Liver (tissue), 8 donors: ENCODE measurements at regions not wholly inside any gene's neighbourhood (a gene's known extent, or its start where the extent isn't known, plus 50 kb on each side); places are given as distances from the start of the nearest gene placed in this dataset.

ENCODE experiments used
- DNase-seq: peaks from one replicate; pipeline ENCODE4 v3.0.0-alpha.2; 2017; ENCODE audit warnings: low spot score
- H3K27ac ChIP-seq, 2 donors: one replicate each; pipeline ENCODE4 v1.7.0; 2013; ENCODE audit warnings: inconsistent platforms in 2 of 2, low read length in 2 of 2, control low read depth in 1 of 2, low read depth in 1 of 2, mild to moderate bottlenecking in 1 of 2
- H3K27me3 ChIP-seq, 4 donors: one replicate each; pipeline versions ENCODE4 v1.6.1 to v1.7.0; 2013; ENCODE audit warnings: low read length in 3 of 4, inconsistent platforms in 1 of 4, mild to moderate bottlenecking in 1 of 4, moderate library complexity in 1 of 4; ENCODE audit not compliant: control insufficient read depth in 4 of 4, insufficient read depth in 4 of 4
- H3K36me3 ChIP-seq, 4 donors: one replicate each; pipeline versions ENCODE4 v1.6.1 to v1.7.0; 2013; ENCODE audit warnings: low read length in 3 of 4, mild to moderate bottlenecking in 3 of 4, low read depth in 1 of 4, moderate library complexity in 1 of 4; ENCODE audit not compliant: control insufficient read depth in 4 of 4, insufficient read depth in 3 of 4
- H3K4me1 ChIP-seq, 4 donors: one replicate each; pipeline versions ENCODE4 v1.6.1 to v1.7.0; 2013; ENCODE audit warnings: low read length in 3 of 4, mild to moderate bottlenecking in 3 of 4, moderate library complexity in 1 of 4; ENCODE audit not compliant: control insufficient read depth in 4 of 4, insufficient read depth in 4 of 4
- H3K4me3 ChIP-seq, 3 donors: one replicate each; pipeline versions ENCODE4 v1.6.1 to v1.7.0; 2013; ENCODE audit warnings: low read length in 3 of 3, control low read depth in 1 of 3, low read depth in 1 of 3, mild to moderate bottlenecking in 1 of 3
- H3K9ac ChIP-seq, 2 donors: one replicate each; pipeline ENCODE4 v1.7.0; 2013; ENCODE audit warnings: low read length in 2 of 2, mild to moderate bottlenecking in 2 of 2, moderate library complexity in 2 of 2, control low read depth in 1 of 2, low read depth in 1 of 2
- H3K9me3 ChIP-seq, 4 donors: one replicate each; pipeline versions ENCODE4 v1.6.1 to v1.7.0; 2013; ENCODE audit warnings: low read length in 3 of 4; ENCODE audit not compliant: control insufficient read depth in 4 of 4
- EGR1 ChIP-seq, 2 donors: IDR thresholded peaks; 2 replicates each; pipeline ENCODE4 v1.6.1; 2016 to 2018; ENCODE audit warnings: antibody characterized with exemption in 2 of 2, low read depth in 2 of 2
- FOXA1 ChIP-seq: IDR thresholded peaks from 2 replicates; pipeline ENCODE4 v1.6.1; 2016; ENCODE audit warnings: antibody characterized with exemption
- FOXA2 ChIP-seq: IDR thresholded peaks from 2 replicates; pipeline ENCODE4 v1.6.1; 2016; ENCODE audit warnings: antibody characterized with exemption
- GABPA ChIP-seq, 2 donors: IDR thresholded peaks in 1 of 2; conservative IDR thresholded peaks in 1 of 2; 2 replicates each; pipeline ENCODE4 v1.6.1; 2016; ENCODE audit warnings: antibody characterized with exemption in 2 of 2, mild to moderate bottlenecking in 1 of 2, moderate library complexity in 1 of 2
- HNF4A ChIP-seq, 2 donors: conservative IDR thresholded peaks; 2 replicates each; pipeline ENCODE4 v1.6.1; 2016; ENCODE audit warnings: antibody characterized with exemption in 2 of 2, mild to moderate bottlenecking in 2 of 2
- HNF4G ChIP-seq: IDR thresholded peaks from 2 replicates; pipeline ENCODE4 v1.6.1; 2016; ENCODE audit warnings: antibody characterized with exemption
- JUND ChIP-seq, 2 donors: IDR thresholded peaks; 2 replicates each; pipeline ENCODE4 v1.6.1; 2016; ENCODE audit warnings: antibody characterized with exemption in 2 of 2
- NR2F2 ChIP-seq: IDR thresholded peaks from 2 replicates; pipeline ENCODE4 v1.6.1; 2016; ENCODE audit warnings: antibody characterized with exemption
- RAD21 ChIP-seq, 2 donors: IDR thresholded peaks; 2 replicates each; pipeline ENCODE4 v1.6.1; 2016; ENCODE audit warnings: antibody characterized with exemption in 2 of 2, mild to moderate bottlenecking in 2 of 2
- RXRA ChIP-seq, 2 donors: IDR thresholded peaks; 2 replicates each; pipeline ENCODE4 v1.6.1; 2017 to 2018; ENCODE audit warnings: antibody characterized with exemption in 2 of 2, mild to moderate bottlenecking in 1 of 2
- SP1 ChIP-seq: IDR thresholded peaks from 2 replicates; pipeline ENCODE4 v1.6.1; 2018; ENCODE audit warnings: antibody characterized with exemption, mild to moderate bottlenecking
- TAF1 ChIP-seq: conservative IDR thresholded peaks from 2 replicates; pipeline ENCODE4 v1.6.1; 2016; ENCODE audit warnings: antibody characterized with exemption, mild to moderate bottlenecking
- YY1 ChIP-seq: IDR thresholded peaks from 2 replicates; pipeline ENCODE4 v1.6.1; 2016; ENCODE audit warnings: antibody characterized with exemption, mild to moderate bottlenecking
- whole genome bisulfite sequencing: extraction: QIAGEN DNeasy Blood & Tissue Kit; methylation state at CpG from one replicate; pipeline ENCODE4 v1.1.7; 2013; 5-methylcytosine and 5-hydroxymethylcytosine counted together
- TF ChIP-seq, protein P1 (sequence below): fragments of 150-350 bp; IDR thresholded peaks from 2 replicates; pipeline ENCODE4 v1.5.1; 2017; ENCODE audit warnings: improper control_type of control experiment, low read depth, low read length; ENCODE audit not compliant: missing input control
- TF ChIP-seq, protein P2 (sequence below): IDR thresholded peaks from 2 replicates; pipeline ENCODE4 v1.6.1; 2016; ENCODE audit warnings: antibody characterized with exemption
- TF ChIP-seq, protein P3 (sequence below): IDR thresholded peaks from 2 replicates; pipeline ENCODE4 v1.6.1; 2016; ENCODE audit warnings: antibody characterized with exemption, mild to moderate bottlenecking
- TF ChIP-seq, protein P4 (sequence below): IDR thresholded peaks from 2 replicates; pipeline ENCODE4 v1.6.1; 2016; ENCODE audit warnings: antibody characterized with exemption
- TF ChIP-seq, protein P5 (sequence below): IDR thresholded peaks from 2 replicates; pipeline ENCODE4 v1.6.1; 2016; ENCODE audit warnings: antibody characterized with exemption
- donor health status: healthy.
- donor health status: healthy.
- donor health status: healthy.
- donor health status: healthy.
- donor health status: healthy.

DNA sequence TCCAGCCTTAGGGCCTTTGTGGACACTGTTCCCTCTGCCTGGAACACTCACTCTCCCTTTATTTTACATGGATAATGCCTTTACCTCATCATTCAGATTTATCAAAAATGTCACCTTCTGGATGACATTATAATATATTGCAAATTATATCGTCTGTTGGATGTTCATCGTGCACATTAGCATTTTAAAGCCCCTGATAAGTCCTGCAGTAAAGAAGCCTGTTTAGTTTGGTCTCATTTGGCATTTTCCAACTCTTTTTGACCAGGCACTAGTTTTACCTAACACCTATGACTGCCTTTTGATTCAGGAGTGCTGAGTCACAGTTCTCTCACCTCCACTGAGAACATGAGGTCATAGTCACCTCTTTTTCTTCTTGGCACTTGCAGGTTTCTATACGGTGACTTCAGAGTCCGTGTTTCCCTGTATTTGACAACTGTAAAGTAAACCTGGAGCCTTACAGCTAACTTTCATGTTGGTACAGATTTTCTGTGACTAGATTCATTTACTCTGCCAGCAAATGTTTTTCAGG lies 57.7 kb upstream of the STC2 start:
- 69% methylated on average over 4 of the region's 4 CpGs for WGBS
- Histone ChIP-seq H3K4me3 (no peak overlapping the region), H3K4me1 (no peaks in the 10 kb centered on the region), H3K27me3 (peaks cover 0 to 2% (median 0%) of the 10 kb centered on the region in 4 donors), H3K9me3 (no peaks in the 10 kb centered on the region), H3K9ac (no peak overlapping the region), H3K27ac (no peak overlapping the region), H3K36me3 (no peaks in the 10 kb centered on the region)
- DNase-seq = no peak
- TF ChIP-seq, protein P1, sequence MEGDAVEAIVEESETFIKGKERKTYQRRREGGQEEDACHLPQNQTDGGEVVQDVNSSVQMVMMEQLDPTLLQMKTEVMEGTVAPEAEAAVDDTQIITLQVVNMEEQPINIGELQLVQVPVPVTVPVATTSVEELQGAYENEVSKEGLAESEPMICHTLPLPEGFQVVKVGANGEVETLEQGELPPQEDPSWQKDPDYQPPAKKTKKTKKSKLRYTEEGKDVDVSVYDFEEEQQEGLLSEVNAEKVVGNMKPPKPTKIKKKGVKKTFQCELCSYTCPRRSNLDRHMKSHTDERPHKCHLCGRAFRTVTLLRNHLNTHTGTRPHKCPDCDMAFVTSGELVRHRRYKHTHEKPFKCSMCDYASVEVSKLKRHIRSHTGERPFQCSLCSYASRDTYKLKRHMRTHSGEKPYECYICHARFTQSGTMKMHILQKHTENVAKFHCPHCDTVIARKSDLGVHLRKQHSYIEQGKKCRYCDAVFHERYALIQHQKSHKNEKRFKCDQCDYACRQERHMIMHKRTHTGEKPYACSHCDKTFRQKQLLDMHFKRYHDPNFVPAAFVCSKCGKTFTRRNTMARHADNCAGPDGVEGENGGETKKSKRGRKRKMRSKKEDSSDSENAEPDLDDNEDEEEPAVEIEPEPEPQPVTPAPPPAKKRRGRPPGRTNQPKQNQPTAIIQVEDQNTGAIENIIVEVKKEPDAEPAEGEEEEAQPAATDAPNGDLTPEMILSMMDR = no peak
- TF ChIP-seq EGR1 (IDR thresholded peaks at IDR 0.05; ENCODE audit: low read depth in 2 of 2) = no peak
- TF ChIP-seq, protein P2, sequence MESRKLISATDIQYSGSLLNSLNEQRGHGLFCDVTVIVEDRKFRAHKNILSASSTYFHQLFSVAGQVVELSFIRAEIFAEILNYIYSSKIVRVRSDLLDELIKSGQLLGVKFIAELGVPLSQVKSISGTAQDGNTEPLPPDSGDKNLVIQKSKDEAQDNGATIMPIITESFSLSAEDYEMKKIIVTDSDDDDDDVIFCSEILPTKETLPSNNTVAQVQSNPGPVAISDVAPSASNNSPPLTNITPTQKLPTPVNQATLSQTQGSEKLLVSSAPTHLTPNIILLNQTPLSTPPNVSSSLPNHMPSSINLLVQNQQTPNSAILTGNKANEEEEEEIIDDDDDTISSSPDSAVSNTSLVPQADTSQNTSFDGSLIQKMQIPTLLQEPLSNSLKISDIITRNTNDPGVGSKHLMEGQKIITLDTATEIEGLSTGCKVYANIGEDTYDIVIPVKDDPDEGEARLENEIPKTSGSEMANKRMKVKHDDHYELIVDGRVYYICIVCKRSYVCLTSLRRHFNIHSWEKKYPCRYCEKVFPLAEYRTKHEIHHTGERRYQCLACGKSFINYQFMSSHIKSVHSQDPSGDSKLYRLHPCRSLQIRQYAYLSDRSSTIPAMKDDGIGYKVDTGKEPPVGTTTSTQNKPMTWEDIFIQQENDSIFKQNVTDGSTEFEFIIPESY = no peak
- no peak for TF ChIP-seq RXRA (IDR thresholded peaks at IDR 0.05)
- no peak for TF ChIP-seq HNF4A (conservative IDR thresholded peaks at IDR 0.05)
- no peak for TF ChIP-seq JUND (IDR thresholded peaks at IDR 0.05)
- TF ChIP-seq, protein P3, sequence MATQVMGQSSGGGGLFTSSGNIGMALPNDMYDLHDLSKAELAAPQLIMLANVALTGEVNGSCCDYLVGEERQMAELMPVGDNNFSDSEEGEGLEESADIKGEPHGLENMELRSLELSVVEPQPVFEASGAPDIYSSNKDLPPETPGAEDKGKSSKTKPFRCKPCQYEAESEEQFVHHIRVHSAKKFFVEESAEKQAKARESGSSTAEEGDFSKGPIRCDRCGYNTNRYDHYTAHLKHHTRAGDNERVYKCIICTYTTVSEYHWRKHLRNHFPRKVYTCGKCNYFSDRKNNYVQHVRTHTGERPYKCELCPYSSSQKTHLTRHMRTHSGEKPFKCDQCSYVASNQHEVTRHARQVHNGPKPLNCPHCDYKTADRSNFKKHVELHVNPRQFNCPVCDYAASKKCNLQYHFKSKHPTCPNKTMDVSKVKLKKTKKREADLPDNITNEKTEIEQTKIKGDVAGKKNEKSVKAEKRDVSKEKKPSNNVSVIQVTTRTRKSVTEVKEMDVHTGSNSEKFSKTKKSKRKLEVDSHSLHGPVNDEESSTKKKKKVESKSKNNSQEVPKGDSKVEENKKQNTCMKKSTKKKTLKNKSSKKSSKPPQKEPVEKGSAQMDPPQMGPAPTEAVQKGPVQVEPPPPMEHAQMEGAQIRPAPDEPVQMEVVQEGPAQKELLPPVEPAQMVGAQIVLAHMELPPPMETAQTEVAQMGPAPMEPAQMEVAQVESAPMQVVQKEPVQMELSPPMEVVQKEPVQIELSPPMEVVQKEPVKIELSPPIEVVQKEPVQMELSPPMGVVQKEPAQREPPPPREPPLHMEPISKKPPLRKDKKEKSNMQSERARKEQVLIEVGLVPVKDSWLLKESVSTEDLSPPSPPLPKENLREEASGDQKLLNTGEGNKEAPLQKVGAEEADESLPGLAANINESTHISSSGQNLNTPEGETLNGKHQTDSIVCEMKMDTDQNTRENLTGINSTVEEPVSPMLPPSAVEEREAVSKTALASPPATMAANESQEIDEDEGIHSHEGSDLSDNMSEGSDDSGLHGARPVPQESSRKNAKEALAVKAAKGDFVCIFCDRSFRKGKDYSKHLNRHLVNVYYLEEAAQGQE = no peak
- TF ChIP-seq RAD21 (IDR thresholded peaks at IDR 0.05) = no peak
- TF ChIP-seq SP1 = no peak
- TF ChIP-seq FOXA1 = no peak
- no peak for TF ChIP-seq FOXA2
- no peak for TF ChIP-seq HNF4G
- TF ChIP-seq, protein P4, sequence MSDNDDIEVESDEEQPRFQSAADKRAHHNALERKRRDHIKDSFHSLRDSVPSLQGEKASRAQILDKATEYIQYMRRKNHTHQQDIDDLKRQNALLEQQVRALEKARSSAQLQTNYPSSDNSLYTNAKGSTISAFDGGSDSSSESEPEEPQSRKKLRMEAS = no peak
- TF ChIP-seq, protein P5, sequence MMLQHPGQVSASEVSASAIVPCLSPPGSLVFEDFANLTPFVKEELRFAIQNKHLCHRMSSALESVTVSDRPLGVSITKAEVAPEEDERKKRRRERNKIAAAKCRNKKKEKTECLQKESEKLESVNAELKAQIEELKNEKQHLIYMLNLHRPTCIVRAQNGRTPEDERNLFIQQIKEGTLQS = no peak
- TF ChIP-seq YY1 = no peak
- no peak for TF ChIP-seq TAF1
- no peak for TF ChIP-seq NR2F2

DNA sequence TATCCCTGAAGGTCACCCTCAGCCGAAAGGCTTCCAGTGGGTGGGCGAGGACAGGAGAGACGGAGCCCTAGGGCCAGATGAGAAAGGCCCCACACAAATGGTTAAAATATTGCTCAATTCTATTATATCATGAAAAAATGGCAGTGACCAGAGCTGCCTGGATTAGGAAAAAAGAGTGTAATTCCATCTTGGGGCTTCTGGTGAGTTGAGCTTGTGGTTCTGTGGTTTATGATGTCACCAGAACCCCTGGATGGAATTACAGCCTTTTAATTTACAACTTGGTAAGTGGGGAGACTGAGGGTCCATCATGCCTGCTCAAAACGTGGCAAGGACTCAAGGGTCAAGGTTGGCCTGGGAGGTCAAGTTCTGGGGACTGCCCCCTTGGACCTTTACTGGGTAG lies 55.5 kb upstream of the STC2 start:
- Histone ChIP-seq H3K9me3 (peaks cover 0 to 4% (median 1%) of the 10 kb centered on the region in 4 donors), H3K27me3 (no peaks in the 10 kb centered on the region), H3K36me3 (no peaks in the 10 kb centered on the region), H3K27ac (no peak overlapping the region), H3K9ac (no peak overlapping the region), H3K4me3 (no peak overlapping the region), H3K4me1 (no peaks in the 10 kb centered on the region)
- WGBS = 74% methylated on average over 4 of the region's 4 CpGs
- no peak for DNase-seq
- no peak for TF ChIP-seq TAF1
- TF ChIP-seq, protein P3 = no peak
- TF ChIP-seq GABPA (IDR thresholded peaks at IDR 0.05 in 1 of 2, conservative IDR thresholded peaks at IDR 0.05 in 1 of 2) = no peak
- TF ChIP-seq EGR1 (IDR thresholded peaks at IDR 0.05; ENCODE audit: low read depth in 2 of 2) = no peak
- TF ChIP-seq RXRA (IDR thresholded peaks at IDR 0.05) = no peak
- TF ChIP-seq FOXA1 = no peak
- TF ChIP-seq RAD21 (IDR thresholded peaks at IDR 0.05) = no peak
- no peak for TF ChIP-seq NR2F2
- TF ChIP-seq, protein P1 = no peak
- TF ChIP-seq, protein P4 = no peak
- no peak for TF ChIP-seq FOXA2
